PC-9 (cell line): ENCODE measurements at regions not wholly inside any gene's neighbourhood (a gene's known extent, or its start where the extent isn't known, plus 50 kb on each side); places are given as distances from the start of the nearest gene placed in this dataset.

Source experiments
- BruUV-seq: library from RNA; stranded (reverse); fragments of 400-500 nt; replicated peaks from 2 replicates; lab custom pipeline; 2021; lab: Mats Ljungman, UMichigan
- CTCF ChIA-PET: fragments of 300-600 bp; sonication (Branson Sonifier 250); formaldehyde crosslinking; loops from one replicate; lab custom pipeline; 2022; ENCODE audit warnings: antibody characterized with exemption; lab: Charles Lee
- POLR2A ChIA-PET: fragments of 300-600 bp; sonication (Branson Sonifier 250); formaldehyde crosslinking; loops from one replicate; lab custom pipeline; 2022; ENCODE audit warnings: antibody characterized with exemption; ENCODE audit not compliant: unreplicated experiment; lab: Charles Lee
- DNase-seq, 2 experiments: peaks; one replicate each; pipeline versions ENCODE4 v3.0.0 to v3.0.0-alpha.2; 2015 to 2022; ENCODE audit warnings: mixed read lengths in 1 of 2
- H2AFZ ChIP-seq: fragments of 200-600 bp; sonication (generic); 2 replicates; pipeline ENCODE4 v1.8.1; 2017; ENCODE audit warnings: antibody characterized with exemption
- H3F3A ChIP-seq: fragments of 200-600 bp; sonication (generic); 2 replicates; pipeline ENCODE4 v1.8.1; 2017; ENCODE audit warnings: antibody characterized with exemption, mild to moderate bottlenecking, low read depth; ENCODE audit not compliant: insufficient read depth
- H3K27ac ChIP-seq: fragments of 200-600 bp; sonication (generic); 2 replicates; pipeline ENCODE4 v1.6.1; 2016; ENCODE audit warnings: mixed run types
- H3K27me3 ChIP-seq: fragments of 200-600 bp; sonication (generic); 2 replicates; pipeline ENCODE4 v1.6.1; 2016; ENCODE audit warnings: low read depth, mixed run types; ENCODE audit not compliant: insufficient read depth
- H3K36me3 ChIP-seq: fragments of 200-600 bp; sonication (generic); 2 replicates; pipeline ENCODE4 v1.6.1; 2016; ENCODE audit warnings: low read depth, mixed run types
- H3K4me1 ChIP-seq: fragments of 200-600 bp; sonication (generic); replicated peaks from 2 replicates; pipeline ENCODE4 v1.6.1; 2016; ENCODE audit warnings: mixed run types; ENCODE audit not compliant: insufficient read depth
- H3K4me2 ChIP-seq: fragments of 200-600 bp; sonication (generic); 2 replicates; pipeline ENCODE4 v1.6.1; 2017; ENCODE audit warnings: mixed run types
- H3K4me3 ChIP-seq: fragments of 200-600 bp; sonication (generic); 2 replicates; pipeline ENCODE4 v1.6.1; 2016; ENCODE audit warnings: mixed run types
- H3K79me2 ChIP-seq: fragments of 200-600 bp; sonication (generic); 2 replicates; pipeline ENCODE4 v1.6.1; 2017; ENCODE audit warnings: low read depth, mixed run types
- H3K9me2 ChIP-seq: fragments of 200-600 bp; sonication (generic); 2 replicates; pipeline ENCODE4 v1.8.1; 2017; ENCODE audit warnings: mild to moderate bottlenecking; ENCODE audit not compliant: insufficient read depth
- H3K9me3 ChIP-seq: fragments of 200-600 bp; sonication (generic); 2 replicates; pipeline ENCODE4 v1.8.1; 2016; ENCODE audit warnings: low read depth; ENCODE audit not compliant: insufficient read depth
- H4K20me1 ChIP-seq: fragments of 200-600 bp; sonication (generic); 2 replicates; pipeline ENCODE4 v1.8.1; 2017; ENCODE audit not compliant: insufficient read depth
- CTCF ChIP-seq: fragments of 200-600 bp; sonication (generic); conservative IDR thresholded peaks from 2 replicates; pipeline ENCODE4 v1.6.1; 2017; ENCODE audit warnings: mixed run types, antibody characterized with exemption, mild to moderate bottlenecking, moderate library complexity
- EZH2 ChIP-seq: fragments of 200-600 bp; sonication (generic); IDR thresholded peaks from 2 replicates; pipeline ENCODE4 v1.8.0; 2017; ENCODE audit warnings: antibody characterized with exemption, low read depth
- intact Hi-C: fragments of 100-400 bp; cut with micrococcal nuclease; formaldehyde crosslinking; loops from one replicate; pipeline ENCODE4 v1.10.0; 2022; ENCODE audit not compliant: unreplicated experiment

DNA sequence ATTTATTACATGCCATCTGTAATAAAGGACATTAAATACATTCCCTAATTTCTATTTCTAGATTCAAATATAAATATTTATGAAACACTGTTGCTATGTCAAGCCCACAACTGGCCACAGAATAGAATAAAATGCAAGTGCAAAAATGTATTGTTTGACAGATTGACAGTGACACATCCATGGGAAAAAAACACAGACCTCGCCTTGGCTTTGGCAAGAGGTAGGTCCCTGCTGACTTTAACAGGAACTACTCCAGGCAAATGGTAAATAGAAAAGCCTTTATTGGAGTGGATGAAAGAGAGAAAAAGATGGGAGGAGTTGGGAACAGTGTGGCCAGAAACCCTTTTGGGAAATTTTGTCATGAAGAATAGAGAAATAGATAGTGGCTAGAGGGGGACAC is 622.9 kb downstream of the UTRN start:
- Histone ChIP-seq H3K27ac (no peak overlapping the region), H3K4me2 (no peak overlapping the region), H4K20me1 (no peaks in the 10 kb centered on the region), H3K27me3 (no peaks in the 10 kb centered on the region), H3K9me2 (no peaks in the 10 kb centered on the region), H3K9me3 (peaks cover 8% of the 10 kb centered on the region; the same call in 1 of the 2 replicates), H3K36me3 (no peaks in the 10 kb centered on the region), H3K4me3 (no peak overlapping the region), H3K4me1 (peaks cover 22% of the 10 kb centered on the region), H2AFZ (no peak overlapping the region), H3K79me2 (no peaks in the 10 kb centered on the region), H3F3A (peaks cover 12% of the 10 kb centered on the region; the same call in 1 of the 2 replicates)
- ChIA-PET CTCF (no interaction called here), POLR2A (no interaction called here)
- intact Hi-C loops, result no loop called here
- DNase-seq, result no peak
- BruUV-seq, result no TSS peak
- TF ChIP-seq CTCF (no peak), EZH2 (no peak)

- H3K4me2 ChIP-seq, result peak overlapping the region; percentile 6
- peak; percentile 15 to 82 for DNase-seq
- H3K27me3 ChIP-seq, result no peaks in the 10 kb centered on the region
- H3K9me2 ChIP-seq, result no peaks in the 10 kb centered on the region
- H3K79me2 ChIP-seq, result no peaks in the 10 kb centered on the region
- TF ChIP-seq EZH2 (no peak), CTCF (no peak)
- ChIA-PET POLR2A (no interaction called here), CTCF (no interaction called here)
- 0 out of 2 replicates have a peak overlapping the region, but pooled peaks have one; percentile 6 for H2AFZ ChIP-seq
- H4K20me1 ChIP-seq, result no peaks in the 10 kb centered on the region
- no peak overlapping the region for H3K4me3 ChIP-seq
- peaks cover 8% of the 10 kb centered on the region; the same call in 1 of the 2 replicates for H3K9me3 ChIP-seq
- H3K4me1 ChIP-seq, result peaks cover 22% of the 10 kb centered on the region
- intact Hi-C loops, result loop anchor here (1.0 to 5.0 kb wide), 2 partner anchors 13 to 42 kb away; no protein-coding TSS in a partner anchor
- H3F3A ChIP-seq, result peaks cover 12% of the 10 kb centered on the region; the same call in 1 of the 2 replicates
- peak overlapping the region; percentile 37 for H3K27ac ChIP-seq
- no TSS peak for BruUV-seq
- H3K36me3 ChIP-seq, result no peaks in the 10 kb centered on the region
Observed at GRCh38 chr6:144909753-144910285, 624.7 kb downstream of the UTRN start.

DNA sequence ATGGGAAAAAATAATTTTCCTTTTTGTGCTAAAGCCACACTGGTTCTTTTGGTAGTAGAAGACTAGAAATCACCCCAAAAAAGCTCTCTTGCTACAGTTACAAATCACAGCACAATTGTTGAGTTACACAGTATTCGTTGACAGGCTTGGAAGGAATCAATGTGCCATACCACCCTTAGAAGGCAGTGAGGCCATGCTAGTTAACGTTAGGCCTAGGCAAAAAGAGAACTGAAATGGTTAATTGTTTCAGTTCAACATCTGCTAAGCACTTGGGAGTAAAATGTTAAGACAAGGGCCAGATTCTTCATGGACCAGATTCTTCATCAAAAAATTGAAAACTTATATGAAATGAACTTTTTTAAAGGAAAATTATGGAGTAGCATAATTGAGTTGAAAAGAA is 626.2 kb downstream of the UTRN start:
- intact Hi-C loops, result loop anchor here (5.0 kb wide), 1 partner anchor 41 kb away; no protein-coding TSS in a partner anchor
- BruUV-seq, result no TSS peak
- no peak overlapping the region for H2AFZ ChIP-seq
- H4K20me1 ChIP-seq, result no peaks in the 10 kb centered on the region
- POLR2A ChIA-PET, result no interaction called here
- no peak for TF ChIP-seq CTCF
- no peak for TF ChIP-seq EZH2
- H3K79me2 ChIP-seq, result no peaks in the 10 kb centered on the region
- no peaks in the 10 kb centered on the region for H3K36me3 ChIP-seq
- CTCF ChIA-PET, result no interaction called here
- peaks cover 22% of the 10 kb centered on the region for H3K4me1 ChIP-seq
- peaks cover 8% of the 10 kb centered on the region; the same call in 1 of the 2 replicates for H3K9me3 ChIP-seq
- DNase-seq, result no peak
- no peak overlapping the region for H3K4me2 ChIP-seq
- no peak overlapping the region for H3K4me3 ChIP-seq
- H3K27me3 ChIP-seq, result no peaks in the 10 kb centered on the region
- no peak overlapping the region for H3K27ac ChIP-seq
- peaks cover 12% of the 10 kb centered on the region; the same call in 1 of the 2 replicates for H3F3A ChIP-seq
- H3K9me2 ChIP-seq, result peaks cover 6% of the 10 kb centered on the region; the same call in 1 of the 2 replicates
